ENCODE measurements at regions not wholly inside any gene's neighbourhood (a gene's known extent, or its start where the extent isn't known, plus 50 kb on each side); places are given as distances from the start of the nearest gene placed in this dataset.

GRCh38 chr5:71960195-71960594, 147.1 kb upstream of the MAP1B start:
- no peak for DNase-seq
- TF ChIP-seq, protein P1, sequence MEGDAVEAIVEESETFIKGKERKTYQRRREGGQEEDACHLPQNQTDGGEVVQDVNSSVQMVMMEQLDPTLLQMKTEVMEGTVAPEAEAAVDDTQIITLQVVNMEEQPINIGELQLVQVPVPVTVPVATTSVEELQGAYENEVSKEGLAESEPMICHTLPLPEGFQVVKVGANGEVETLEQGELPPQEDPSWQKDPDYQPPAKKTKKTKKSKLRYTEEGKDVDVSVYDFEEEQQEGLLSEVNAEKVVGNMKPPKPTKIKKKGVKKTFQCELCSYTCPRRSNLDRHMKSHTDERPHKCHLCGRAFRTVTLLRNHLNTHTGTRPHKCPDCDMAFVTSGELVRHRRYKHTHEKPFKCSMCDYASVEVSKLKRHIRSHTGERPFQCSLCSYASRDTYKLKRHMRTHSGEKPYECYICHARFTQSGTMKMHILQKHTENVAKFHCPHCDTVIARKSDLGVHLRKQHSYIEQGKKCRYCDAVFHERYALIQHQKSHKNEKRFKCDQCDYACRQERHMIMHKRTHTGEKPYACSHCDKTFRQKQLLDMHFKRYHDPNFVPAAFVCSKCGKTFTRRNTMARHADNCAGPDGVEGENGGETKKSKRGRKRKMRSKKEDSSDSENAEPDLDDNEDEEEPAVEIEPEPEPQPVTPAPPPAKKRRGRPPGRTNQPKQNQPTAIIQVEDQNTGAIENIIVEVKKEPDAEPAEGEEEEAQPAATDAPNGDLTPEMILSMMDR (IDR thresholded peaks at IDR 0.05), result no peak
- H3K4me3 ChIP-seq, result no peak overlapping the region
- no peaks in the 10 kb centered on the region for H3K9me3 ChIP-seq
- no peaks in the 10 kb centered on the region for H3K4me1 ChIP-seq
- H3K27me3 ChIP-seq, result no peaks in the 10 kb centered on the region
- H3K27ac ChIP-seq, result no peak overlapping the region
- ATAC-seq, result no peak
- H3K36me3 ChIP-seq, result no peaks in the 10 kb centered on the region
- intact Hi-C loops (cut with DNase I), result no loop called here

- Histone ChIP-seq H3K4me3 (no peak overlapping the region), H3K9me3 (no peaks in the 10 kb centered on the region), H3K27me3 (no peaks in the 10 kb centered on the region), H3K27ac (no peak overlapping the region), H3K36me3 (no peaks in the 10 kb centered on the region), H3K4me1 (no peaks in the 10 kb centered on the region)
- DNase-seq, result no peak
- TF ChIP-seq, protein P1 (IDR thresholded peaks at IDR 0.05), result no peak
- intact Hi-C loops (cut with DNase I), result no loop called here
- ATAC-seq, result no peak
Measured at GRCh38 chr5:71961786-71962185, 145.5 kb upstream of the MAP1B start.

GRCh38 chr5:71969460-71969859, 137.8 kb upstream of the MAP1B start:
- intact Hi-C loops (cut with DNase I), result no loop called here
- no peak overlapping the region for H3K27ac ChIP-seq
- DNase-seq (no peak), ATAC-seq (no peak)
- H3K4me1 ChIP-seq, result peaks cover 0 to under 1% of the 10 kb centered on the region in 2 donors
- TF ChIP-seq, protein P1 (IDR thresholded peaks at IDR 0.05), result no peak
- H3K4me3 ChIP-seq, result no peak overlapping the region
- no peaks in the 10 kb centered on the region for H3K27me3 ChIP-seq
- no peaks in the 10 kb centered on the region for H3K36me3 ChIP-seq
- no peaks in the 10 kb centered on the region for H3K9me3 ChIP-seq

DNA sequence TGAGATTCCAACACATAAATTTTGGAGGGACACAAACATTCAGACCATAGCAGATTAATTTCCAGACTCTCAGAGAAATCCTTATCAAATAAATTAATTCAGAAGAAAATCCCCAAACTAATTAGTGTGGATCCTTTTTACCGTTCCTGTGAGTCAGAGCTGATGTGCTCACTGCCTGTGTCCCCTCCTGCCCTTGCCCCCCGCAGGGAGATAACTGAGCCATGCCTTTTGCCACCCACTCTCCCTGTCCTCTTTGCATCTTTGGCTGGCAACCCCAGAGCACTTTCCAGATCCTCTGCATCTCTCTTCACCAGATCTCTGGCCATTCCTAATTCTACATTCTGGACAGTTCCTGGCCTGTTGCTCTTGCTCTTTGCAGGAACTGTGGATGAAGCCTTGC, 135.4 kb upstream of the MAP1B start:
- TF ChIP-seq, protein P1 (IDR thresholded peaks at IDR 0.05), result no peak
- H3K27ac ChIP-seq, result no peak overlapping the region
- no peaks in the 10 kb centered on the region for H3K27me3 ChIP-seq
- H3K4me1 ChIP-seq, result peaks cover 0 to 6% of the 10 kb centered on the region in 2 donors
- no peak for DNase-seq
- no peaks in the 10 kb centered on the region for H3K36me3 ChIP-seq
- no peak overlapping the region for H3K4me3 ChIP-seq
- H3K9me3 ChIP-seq, result no peaks in the 10 kb centered on the region
- no peak for ATAC-seq
- intact Hi-C loops (cut with DNase I), result no loop called here

DNA sequence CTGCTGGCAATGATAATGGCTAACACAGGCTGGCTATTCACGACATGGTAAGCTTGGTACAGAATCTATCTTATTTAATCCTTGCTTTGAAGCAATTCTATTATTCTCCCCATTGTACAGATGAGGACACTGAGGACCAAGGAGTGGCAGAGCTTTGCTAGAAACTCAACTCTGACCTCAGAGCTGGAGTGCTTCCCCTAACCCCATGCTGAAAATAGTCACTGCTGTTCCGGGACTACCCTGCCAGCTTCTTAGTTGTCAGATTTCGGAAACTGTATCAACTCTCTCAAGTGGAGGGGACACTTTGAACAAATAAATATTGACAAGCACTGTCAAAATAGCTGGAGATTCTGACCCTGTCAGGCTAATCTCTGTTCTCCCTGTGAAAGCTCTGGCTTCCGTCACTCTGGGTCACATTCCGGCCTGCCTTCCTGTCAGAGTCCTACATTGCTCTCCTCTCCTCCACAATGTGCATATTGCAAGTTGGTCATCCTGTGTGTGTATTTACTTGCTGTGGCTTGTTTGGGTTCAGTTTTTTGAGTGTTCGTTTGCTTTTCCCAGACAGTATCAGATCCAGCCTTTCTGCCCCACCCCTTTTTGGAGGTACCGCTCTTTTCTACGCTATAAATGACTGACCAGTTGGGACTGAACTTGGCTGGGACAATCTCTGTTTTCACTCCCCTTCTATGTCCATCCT, 134.3 kb upstream of the MAP1B start:
- ATAC-seq, result no peak
- H3K27me3 ChIP-seq, result no peaks in the 10 kb centered on the region
- H3K36me3 ChIP-seq, result no peaks in the 10 kb centered on the region
- DNase-seq, result no peak
- no peak overlapping the region for H3K27ac ChIP-seq
- intact Hi-C loops (cut with DNase I), result no loop called here
- TF ChIP-seq, protein P1 (IDR thresholded peaks at IDR 0.05), result no peak
- H3K4me1 ChIP-seq, result peaks cover 0 to 6% of the 10 kb centered on the region in 2 donors
- H3K4me3 ChIP-seq, result no peak overlapping the region
- H3K9me3 ChIP-seq, result no peaks in the 10 kb centered on the region

Data from left lung (tissue), 4 donors.